Endothelial cell of umbilical vein (primary cell): ENCODE measurements at regions not wholly inside any gene's neighbourhood (a gene's known extent, or its start where the extent isn't known, plus 50 kb on each side); places are given as distances from the start of the nearest gene placed in this dataset.
"Not testable (repeated sequence)": the region's sequence is repeated elsewhere in the genome, so short reads cannot be mapped to it uniquely, and the experiment has no call there.

Experiments
- BruUV-seq: library from RNA; stranded (reverse); fragments of 400-500 nt; replicated peaks from 2 replicates; lab custom pipeline; 2021; lab: Mats Ljungman, UMichigan
- CTCF ChIA-PET: fragments of 300-600, 350-600 bp; sonication (Branson Sonifier 250); formaldehyde crosslinking; loops from one replicate; lab custom pipeline; 2021; ENCODE audit warnings: antibody characterized with exemption, inconsistent platforms; lab: Charles Lee
- POLR2A ChIA-PET: fragments of 300-600, 350-600 bp; sonication (Branson Sonifier 250); formaldehyde crosslinking; loops from one replicate; lab custom pipeline; 2021; ENCODE audit warnings: antibody characterized with exemption, inconsistent platforms; lab: Charles Lee
- DNase-seq: peaks from one replicate; pipeline ENCODE4 v3.0.0-alpha.2; 2011; ENCODE audit warnings: low read depth, low spot score
- FAIRE-seq: peaks from 2 replicates; lab custom pipeline; 2011; peaks lifted over from hg19 to GRCh38; lab: Jason Lieb, UNC
- H2AFZ ChIP-seq: 2 replicates; pipeline ENCODE4 v1.6.0; 2012; ENCODE audit warnings: low read depth, low read length, control low read depth, inconsistent platforms
- H3K27ac ChIP-seq: 2 replicates; pipeline ENCODE4 v1.5.1; 2011; ENCODE audit warnings: low read depth, mild to moderate bottlenecking, control low read depth, low read length, moderate library complexity; ENCODE audit not compliant: insufficient read depth
- H3K27me3 ChIP-seq, 2 experiments: 2 replicates each; pipeline versions ENCODE4 v1.6.0 to v1.6.1; 2011; ENCODE audit warnings: low read length in 2 of 2, mixed read lengths in 1 of 2; ENCODE audit not compliant: control insufficient read depth in 2 of 2, insufficient read depth in 2 of 2
- H3K36me3 ChIP-seq, 2 experiments: 2 replicates in 1 of 2; 3 replicates in 1 of 2; pipeline ENCODE4 v1.5.1; 2011; ENCODE audit warnings: low read length in 2 of 2, mild to moderate bottlenecking in 1 of 2, moderate library complexity in 1 of 2; ENCODE audit not compliant: control insufficient read depth in 2 of 2, insufficient read depth in 2 of 2; ENCODE audit errors: extremely low read depth in 1 of 2
- H3K4me1 ChIP-seq: 3 replicates; pipeline ENCODE4 v1.5.1; 2011; ENCODE audit warnings: mild to moderate bottlenecking, low read length; ENCODE audit not compliant: control insufficient read depth, insufficient read depth; ENCODE audit errors: extremely low read depth
- H3K4me2 ChIP-seq: 2 replicates; pipeline ENCODE4 v1.6.1; 2011; ENCODE audit warnings: low read length, control low read depth, mixed read lengths; ENCODE audit not compliant: insufficient read depth
- H3K4me3 ChIP-seq, 3 experiments: fragments of 200-600 bp in 1 of 3; sonication (generic), shearing (Covaris generic) in 1 of 3; replicated peaks in 1 of 3; 2 replicates each; pipeline ENCODE4 v1.5.1; 2011 to 2016; ENCODE audit warnings: control low read depth in 3 of 3, low read length in 3 of 3, mild to moderate bottlenecking in 2 of 3, inconsistent platforms in 1 of 3, low read depth in 1 of 3, moderate library complexity in 1 of 3; ENCODE audit not compliant: insufficient read depth in 1 of 3
- H3K79me2 ChIP-seq: 2 replicates; pipeline ENCODE4 v1.6.0; 2012; ENCODE audit warnings: low read length, inconsistent platforms; ENCODE audit not compliant: control insufficient read depth, insufficient read depth
- H3K9ac ChIP-seq: replicated peaks from 2 replicates; pipeline ENCODE3; 2011; ENCODE audit warnings: low read length, control low read depth; ENCODE audit not compliant: insufficient read depth; ENCODE audit errors: extremely low read depth
- H3K9me1 ChIP-seq: replicated peaks from 3 replicates; pipeline ENCODE4 v1.6.0; 2011; ENCODE audit warnings: mild to moderate bottlenecking, low read length; ENCODE audit not compliant: control insufficient read depth, insufficient read depth; ENCODE audit errors: extremely low read depth
- H3K9me3 ChIP-seq: replicated peaks from 2 replicates; pipeline ENCODE4 v1.5.1; 2012; ENCODE audit warnings: low read length, inconsistent platforms; ENCODE audit not compliant: control insufficient read depth, insufficient read depth
- H4K20me1 ChIP-seq: replicated peaks from 2 replicates; pipeline ENCODE3; 2011; ENCODE audit warnings: mild to moderate bottlenecking, low read length; ENCODE audit not compliant: control insufficient read depth, insufficient read depth; ENCODE audit errors: extremely low read depth
- CTCF ChIP-seq, 2 donors: IDR thresholded peaks; 1 replicate in 1 of 2; 2 replicates in 1 of 2; pipeline ENCODE4 v1.5.1; 2011; ENCODE audit warnings: low read length in 2 of 2, mild to moderate bottlenecking in 2 of 2, moderate library complexity in 2 of 2, control low read depth in 1 of 2, inconsistent platforms in 1 of 2, low read depth in 1 of 2; ENCODE audit not compliant: insufficient read depth in 1 of 2; ENCODE audit errors: extremely low read depth in 1 of 2
- EZH2 ChIP-seq: IDR thresholded peaks from 2 replicates; pipeline ENCODE4 v1.6.1; 2012; ENCODE audit warnings: borderline replicate concordance, low read depth, mild to moderate bottlenecking, moderate library complexity, low read length, inconsistent platforms; ENCODE audit not compliant: severe bottlenecking
- FOS ChIP-seq: IDR thresholded peaks from 2 replicates; pipeline ENCODE4 v1.6.1; 2011; ENCODE audit warnings: mild to moderate bottlenecking, low read length, moderate library complexity, borderline replicate concordance; ENCODE audit not compliant: insufficient read depth
- GATA2 ChIP-seq: IDR thresholded peaks from 2 replicates; pipeline ENCODE4 v1.7.0; 2011; ENCODE audit warnings: low read depth, mild to moderate bottlenecking, moderate library complexity, mixed read lengths, low read length; ENCODE audit not compliant: insufficient read length, insufficient read depth
- JUN ChIP-seq: IDR thresholded peaks from 2 replicates; pipeline ENCODE4 v1.6.1; 2011; ENCODE audit warnings: borderline replicate concordance, low read depth; ENCODE audit not compliant: insufficient read length, insufficient read depth
- MAX ChIP-seq: IDR thresholded peaks from 2 replicates; pipeline ENCODE4 v1.6.1; 2011; ENCODE audit not compliant: insufficient read depth, insufficient read length
- MYC ChIP-seq: IDR thresholded peaks from one replicate; pipeline ENCODE4 v1.6.1; 2011; ENCODE audit warnings: mild to moderate bottlenecking, low read depth, low read length
- POLR2A ChIP-seq: IDR thresholded peaks from 2 replicates; pipeline ENCODE4 v1.6.1; 2012; ENCODE audit warnings: low read depth, mild to moderate bottlenecking, control low read depth, low read length
- POLR2AphosphoS5 ChIP-seq: IDR thresholded peaks from 2 replicates; pipeline ENCODE4 v1.6.1; 2012; ENCODE audit warnings: low read depth, mild to moderate bottlenecking, control low read depth, low read length, moderate library complexity; ENCODE audit not compliant: insufficient read depth
- dilution Hi-C: fragments of 300-500 bp; cut with MboI; formaldehyde crosslinking; loops from one replicate; pipeline ENCODE4 v1.15.0; 2019; ENCODE audit warnings: low sequenced_read_pairs; ENCODE audit not compliant: extremely low pct_ligation_motif_present
- intact Hi-C: fragments of 100-400 bp; cut with micrococcal nuclease; formaldehyde crosslinking; loops from one replicate; pipeline ENCODE4 v1.10.0; 2022

- no peaks in the 10 kb centered on the region for H3K36me3 ChIP-seq
- FAIRE-seq: no peak
- H4K20me1 ChIP-seq: no peaks in the 10 kb centered on the region
- TF ChIP-seq POLR2A (no peak), CTCF (IDR thresholded peaks at IDR 0.05; ENCODE audit: extremely low read depth in 1 of 2, insufficient read depth in 1 of 2, low read depth in 1 of 2, low read length in 2 of 2) (no peak), MYC (no peak), GATA2 (no peak), JUN (no peak), MAX (no peak), FOS (no peak), EZH2 (no peak), POLR2AphosphoS5 (no peak)
- no peaks in the 10 kb centered on the region for H3K79me2 ChIP-seq
- no peak for DNase-seq
- H3K27ac ChIP-seq: no peak overlapping the region
- H3K4me1 ChIP-seq: no peaks in the 10 kb centered on the region
- H3K9ac ChIP-seq: no peak overlapping the region
- H3K9me3 ChIP-seq: no peaks in the 10 kb centered on the region
- no peak overlapping the region for H2AFZ ChIP-seq
- no peak overlapping the region for H3K4me2 ChIP-seq
- H3K4me3 ChIP-seq: no peak overlapping the region
- ChIA-PET CTCF (no interaction called here), POLR2A (no interaction called here)
- H3K9me1 ChIP-seq: no peaks in the 10 kb centered on the region
- H3K27me3 ChIP-seq: no peaks in the 10 kb centered on the region
- no TSS peak for BruUV-seq
- dilution Hi-C loops: no loop called here
- intact Hi-C loops: no loop called here
Observed at GRCh38 chr12:25889185-25889584, 69.3 kb upstream of the RASSF8 start.

GRCh38 chr12:25891095-25891494 lies 67.4 kb upstream of the RASSF8 start:
- H3K4me3 ChIP-seq, FAIRE-seq, H2AFZ ChIP-seq, H3K79me2 ChIP-seq, H3K9me1 ChIP-seq, H3K9me3 ChIP-seq, dilution Hi-C loops, DNase-seq, H3K9ac ChIP-seq, H3K4me1 ChIP-seq, H3K36me3 ChIP-seq, H4K20me1 ChIP-seq, POLR2A ChIA-PET, H3K27ac ChIP-seq, H3K27me3 ChIP-seq, intact Hi-C loops, H3K4me2 ChIP-seq, BruUV-seq: not testable (repeated sequence)
- CTCF ChIA-PET: interaction anchor here (1.4 kb wide), 1 partner anchor 45 kb away, joined by 3 read pairs; no protein-coding TSS in a partner anchor
